Testis (tissue), 2 donors: ENCODE measurements at regions not wholly inside any gene's neighbourhood (a gene's known extent, or its start where the extent isn't known, plus 50 kb on each side); places are given as distances from the start of the nearest gene placed in this dataset.

Source experiments
- CTCF ChIP-seq, 3 experiments: fragments of 450-650 bp in 2 of 3; fragments of 200-600 bp in 1 of 3; sonication (generic) in 1 of 3; IDR thresholded peaks; one replicate each; pipeline ENCODE4 v1.5.1; 2016 to 2019; ENCODE audit warnings: antibody characterized with exemption in 3 of 3, mild to moderate bottlenecking in 2 of 3, moderate library complexity in 1 of 3
- POLR2A ChIP-seq: fragments of 450-650 bp; IDR thresholded peaks from one replicate; pipeline ENCODE4 v1.6.1; 2017; ENCODE audit warnings: antibody characterized with exemption, mild to moderate bottlenecking, moderate library complexity

- TF ChIP-seq CTCF (IDR thresholded peaks at IDR 0.05) = no peak
- no peak for TF ChIP-seq POLR2A
Measured at GRCh38 chr11:44445500-44446365, 119.7 kb upstream of the CD82 start.
